Renal cortical epithelial cell (primary cell): ENCODE measurements at regions not wholly inside any gene's neighbourhood (a gene's known extent, or its start where the extent isn't known, plus 50 kb on each side); places are given as distances from the start of the nearest gene placed in this dataset.
"Not testable (repeated sequence)": the region's sequence is repeated elsewhere in the genome, so short reads cannot be mapped to it uniquely, and the experiment has no call there.

Source experiments
- DNase-seq: peaks from one replicate; pipeline ENCODE4 v3.0.0-alpha.2; 2011; ENCODE audit warnings: low read depth

DNA sequence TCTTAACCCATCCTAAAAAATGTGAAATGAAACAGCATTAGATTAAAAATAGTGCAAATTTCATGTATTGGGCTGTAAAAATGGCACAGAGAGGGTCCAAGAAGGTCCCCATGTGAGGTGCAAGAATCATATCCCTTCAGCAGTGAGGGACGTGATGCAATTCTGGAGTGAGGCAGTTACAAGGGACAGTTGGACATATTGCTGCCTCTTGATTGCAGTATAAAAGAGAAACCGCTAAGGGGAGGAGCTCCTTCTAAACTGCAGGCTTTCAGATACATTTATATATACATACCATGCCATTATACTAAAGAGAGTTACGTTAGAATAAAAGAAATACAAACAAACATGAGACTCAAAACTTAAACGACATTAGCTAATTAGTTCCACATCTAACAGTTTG is 304.2 kb upstream of the CTNNB1 start:
- DNase-seq, result no peak

DNA sequence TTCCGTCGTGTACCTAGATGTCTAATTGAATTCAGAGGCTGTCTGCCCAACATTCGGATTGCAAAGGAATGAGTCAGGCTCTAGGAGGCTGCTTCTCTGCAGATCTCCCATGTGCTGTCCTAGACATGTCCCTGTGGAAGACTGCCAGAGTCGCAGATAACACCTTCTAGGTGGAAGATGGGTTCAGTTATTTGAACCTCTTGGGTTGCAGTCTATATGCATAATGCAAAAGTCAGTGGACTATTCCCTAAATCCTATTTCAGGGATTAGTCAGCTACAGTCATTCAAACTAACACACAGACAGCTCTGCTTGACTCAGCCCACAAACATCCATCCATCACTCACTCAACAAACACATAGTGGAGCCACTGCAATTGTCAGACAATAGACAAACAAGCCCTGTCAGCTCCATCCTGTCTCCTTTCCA is 300.0 kb upstream of the CTNNB1 start:
- peak; percentile 57 for DNase-seq

DNA sequence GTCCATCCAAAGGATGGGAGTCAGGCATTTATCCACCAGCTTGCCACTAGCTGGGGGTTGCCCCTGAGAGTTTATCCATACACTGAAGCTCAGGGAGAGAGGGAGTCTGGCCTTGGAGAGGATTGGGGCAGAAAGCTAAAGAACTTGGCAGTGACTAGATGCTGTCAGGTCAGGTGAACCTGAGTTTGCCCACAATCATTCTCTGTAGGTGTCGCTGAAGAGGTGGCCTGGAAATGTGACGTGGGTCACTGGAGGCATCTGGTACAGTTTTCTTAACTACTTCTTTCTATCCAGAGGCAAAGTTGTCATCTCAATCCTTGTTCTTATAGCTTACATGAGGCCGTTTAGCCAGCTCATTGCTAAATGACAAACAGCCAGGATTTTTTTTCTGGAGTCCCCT is 298.0 kb upstream of the CTNNB1 start:
- DNase-seq, result no peak

DNA sequence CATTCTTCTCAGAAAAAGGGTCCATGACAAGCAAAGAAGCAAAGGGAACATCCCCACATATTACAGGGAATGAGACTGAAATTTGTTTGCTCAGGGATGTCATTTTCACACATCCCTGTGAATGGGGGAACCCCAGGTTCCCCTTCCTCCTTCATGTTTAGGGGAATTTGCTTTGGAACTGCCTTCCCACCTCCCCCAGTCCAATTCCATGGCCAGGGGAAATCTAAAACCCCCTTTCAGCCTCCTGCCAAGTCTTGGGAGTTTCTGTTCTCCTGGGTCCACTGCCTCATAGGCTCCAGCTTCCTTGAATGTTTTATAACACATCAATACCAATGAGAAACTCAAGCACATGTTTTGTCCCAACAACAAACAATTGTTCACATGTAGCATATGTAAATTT is 297.5 kb upstream of the CTNNB1 start:
- no peak for DNase-seq

DNA sequence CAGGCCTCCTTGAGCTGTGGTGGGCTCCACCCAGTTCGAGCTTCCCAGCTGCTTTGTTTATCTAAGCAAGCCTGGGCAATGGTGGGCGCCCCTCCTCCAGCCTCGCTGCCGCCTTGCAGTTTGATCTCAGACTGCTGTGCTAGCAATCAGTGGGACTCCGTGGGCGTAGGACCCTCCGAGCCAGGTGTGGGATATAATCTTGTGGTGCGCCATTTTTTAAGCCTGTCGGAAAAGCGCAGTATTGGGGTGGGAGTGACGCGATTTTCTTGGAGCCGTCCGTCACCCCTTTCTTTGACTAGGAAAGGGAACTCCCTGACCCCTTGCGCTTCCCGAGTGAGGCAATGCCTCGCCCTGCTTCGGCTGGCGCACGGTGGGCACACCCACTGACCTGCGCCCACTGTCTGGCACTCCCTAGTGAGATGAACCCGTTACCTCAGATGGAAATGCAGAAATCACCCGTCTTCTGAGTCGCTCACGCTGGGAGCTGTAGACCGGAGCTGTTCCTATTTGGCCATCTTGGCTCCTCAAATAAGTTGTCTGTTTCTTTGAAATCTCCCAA is 291.3 kb upstream of the CTNNB1 start:
- not testable (repeated sequence) for DNase-seq

DNA sequence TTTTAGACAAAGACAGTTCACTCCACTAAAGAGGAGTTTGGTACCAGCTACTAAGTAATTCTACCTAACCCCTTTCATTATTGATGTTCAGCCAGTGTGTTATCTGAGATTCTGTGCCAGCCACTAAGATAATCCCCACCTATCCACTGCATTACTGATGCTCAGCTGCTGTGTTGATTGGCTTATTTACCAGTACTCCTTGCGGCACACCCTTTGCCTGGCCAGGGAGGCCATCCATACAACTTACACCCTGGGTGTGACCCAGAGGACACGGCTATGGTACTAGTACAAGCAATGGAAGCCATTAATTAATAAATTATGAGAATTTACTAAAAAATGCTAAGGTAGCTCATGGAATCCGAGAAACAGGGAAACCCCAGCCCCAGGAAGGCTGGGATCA is 290.7 kb upstream of the CTNNB1 start:
- DNase-seq, result no peak

DNA sequence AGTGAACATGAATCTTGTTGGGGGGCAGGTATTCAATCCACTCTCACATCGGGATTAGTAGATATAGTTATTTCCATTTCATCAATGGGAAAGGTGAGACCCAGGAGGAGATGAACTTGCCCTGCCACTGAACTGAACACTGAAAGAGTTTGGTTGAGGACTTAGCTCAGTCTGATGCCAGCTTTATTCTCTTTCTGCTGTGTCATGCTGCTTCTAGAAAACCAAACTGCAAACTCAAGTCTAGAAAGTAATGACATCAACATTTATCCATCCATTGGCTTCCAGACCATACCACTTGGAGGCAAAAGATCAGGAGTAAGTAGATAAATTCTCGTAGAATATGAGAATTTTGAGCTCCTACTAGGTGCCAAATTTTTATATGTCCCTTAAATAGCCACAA is 288.0 kb upstream of the CTNNB1 start:
- DNase-seq, result peak; percentile 35

DNA sequence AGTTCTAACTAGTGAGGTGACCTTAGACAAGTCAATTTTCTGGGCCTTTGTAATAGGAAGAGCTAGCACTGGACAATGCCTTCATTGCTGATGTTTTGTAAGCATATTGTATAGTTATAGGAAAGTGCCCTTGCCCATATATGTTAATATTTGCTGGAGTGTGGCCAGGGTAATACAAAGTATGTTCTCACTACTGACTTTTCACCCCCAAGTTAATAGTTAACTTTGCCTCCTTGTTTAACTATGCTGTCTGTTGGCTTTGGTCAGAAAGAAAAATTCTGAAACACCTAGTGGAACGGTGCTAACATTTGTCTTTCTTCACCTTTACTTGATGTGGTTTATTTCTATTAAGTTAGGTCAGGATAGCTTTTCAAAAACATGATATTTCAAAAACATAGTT is 287.4 kb upstream of the CTNNB1 start:
- DNase-seq, result peak; percentile 71

DNA sequence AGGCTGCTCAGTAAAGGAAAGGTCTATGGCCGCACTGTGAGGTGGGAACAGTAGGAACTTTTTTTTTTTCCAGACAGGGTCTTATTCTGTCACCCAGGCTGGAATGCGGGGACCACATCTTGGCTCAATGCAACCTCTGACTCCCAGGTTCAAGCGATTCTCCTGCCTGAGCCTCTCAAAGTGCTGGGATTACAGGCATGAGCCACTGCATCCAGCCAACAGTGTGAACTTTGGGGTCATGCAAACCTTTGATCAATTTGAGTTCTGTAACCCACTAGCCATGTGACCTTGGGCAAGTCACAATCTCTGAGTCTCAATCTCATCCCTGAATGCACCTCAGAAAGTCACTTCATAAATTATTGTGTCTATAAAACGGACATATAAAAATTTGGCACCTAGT is 286.8 kb upstream of the CTNNB1 start:
- no peak for DNase-seq

DNA sequence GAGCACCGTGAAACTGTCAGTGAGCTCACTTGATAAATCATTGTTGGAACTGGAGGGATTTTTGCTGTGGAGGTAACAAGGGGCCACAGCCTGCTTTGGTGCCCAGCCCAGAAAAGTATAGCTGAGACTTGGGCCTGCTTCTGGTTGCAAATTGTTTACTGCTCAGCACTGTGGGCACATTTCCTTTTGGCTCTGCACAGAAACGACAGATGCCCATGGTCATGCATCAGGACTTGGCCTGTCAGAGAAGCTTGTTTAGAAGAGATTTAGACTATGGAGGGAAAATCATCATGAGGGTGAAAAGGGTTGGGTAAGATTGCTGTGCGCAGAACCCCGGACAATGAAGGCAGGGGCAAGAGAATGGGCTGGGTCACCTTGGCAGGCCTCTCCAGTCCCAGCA is 286.1 kb upstream of the CTNNB1 start:
- no peak for DNase-seq

DNA sequence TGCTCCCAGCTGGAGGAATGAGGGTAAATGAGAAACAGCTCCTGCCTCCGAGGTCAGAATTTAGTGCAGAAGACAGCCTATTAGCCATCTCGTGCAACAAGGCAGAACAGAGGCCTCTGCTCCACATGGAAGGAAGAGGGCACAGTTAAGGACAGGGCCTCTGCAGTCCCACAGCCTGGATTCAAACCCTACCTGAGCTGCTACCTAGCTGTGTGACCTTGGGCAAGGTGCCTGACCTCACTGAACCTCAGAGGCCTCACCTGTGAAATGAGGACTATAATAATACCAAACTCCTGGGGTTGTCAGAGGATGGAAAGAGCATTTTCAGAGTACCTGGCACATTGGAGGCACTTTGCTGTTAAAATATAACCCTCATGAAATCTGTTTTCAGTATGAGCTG is 285.7 kb upstream of the CTNNB1 start:
- no peak for DNase-seq

DNA sequence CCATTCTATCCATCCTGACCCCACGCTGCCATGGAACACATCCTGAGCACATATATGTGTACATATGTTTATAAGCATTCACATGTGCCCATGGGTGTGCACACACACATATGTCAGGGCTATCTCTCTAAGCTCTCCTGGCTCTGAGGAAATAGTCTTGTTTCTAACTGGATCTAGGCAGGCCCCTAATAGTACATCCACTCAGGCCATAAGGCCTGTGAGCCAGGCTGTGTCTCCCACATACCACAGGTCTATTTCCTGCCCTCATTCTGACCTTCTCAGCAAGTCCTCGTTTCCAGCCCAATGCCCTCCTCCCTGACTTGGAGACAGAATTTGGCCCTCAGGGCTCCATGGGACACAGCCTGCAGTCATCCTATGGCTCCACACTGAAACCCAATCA is 284.8 kb upstream of the CTNNB1 start:
- no peak for DNase-seq

DNA sequence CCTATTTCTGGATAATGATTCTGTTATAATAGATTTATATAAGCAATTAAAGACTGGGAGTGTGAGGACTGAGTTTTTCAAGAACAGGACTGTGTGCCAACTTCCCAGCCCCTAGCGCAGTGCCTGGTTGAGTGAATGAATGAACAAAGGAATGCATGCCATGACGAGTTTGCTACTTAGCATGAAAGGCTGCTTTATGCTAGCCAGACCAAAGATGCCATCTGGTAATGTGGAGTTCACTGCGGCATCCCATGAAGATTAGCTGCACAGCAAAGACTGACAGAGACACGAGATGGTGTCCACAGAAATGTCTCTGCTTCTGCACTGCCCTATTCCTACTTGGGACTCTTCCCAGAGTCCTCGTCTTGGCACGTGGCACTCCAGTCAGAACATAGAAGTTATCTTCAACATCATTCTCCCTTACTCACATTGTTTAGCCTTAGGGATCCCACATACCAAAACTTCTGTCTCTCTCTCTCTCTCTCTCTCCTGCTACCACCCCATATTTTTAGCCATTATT is 283.9 kb upstream of the CTNNB1 start:
- DNase-seq, result no peak

DNA sequence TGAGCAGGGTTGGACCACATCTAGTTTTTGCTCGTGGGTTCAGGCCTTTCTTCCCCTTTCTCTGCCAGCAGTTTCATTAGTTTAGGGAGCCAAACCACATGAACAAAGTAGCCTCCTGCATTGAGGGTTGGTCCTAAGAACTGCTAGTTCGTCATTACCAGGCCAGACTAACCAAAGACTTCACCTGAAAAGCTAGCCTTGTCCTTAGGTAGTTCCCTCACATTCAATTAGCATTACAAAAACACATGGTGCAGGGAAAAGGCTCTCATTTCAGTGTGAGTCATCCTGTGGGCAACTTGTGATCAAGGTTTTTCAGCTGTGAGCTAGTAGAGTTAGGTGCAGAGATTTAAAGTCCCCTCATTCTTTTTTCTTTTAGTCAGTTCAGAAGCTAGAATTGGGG is 279.3 kb upstream of the CTNNB1 start:
- DNase-seq, result peak; percentile 96

DNA sequence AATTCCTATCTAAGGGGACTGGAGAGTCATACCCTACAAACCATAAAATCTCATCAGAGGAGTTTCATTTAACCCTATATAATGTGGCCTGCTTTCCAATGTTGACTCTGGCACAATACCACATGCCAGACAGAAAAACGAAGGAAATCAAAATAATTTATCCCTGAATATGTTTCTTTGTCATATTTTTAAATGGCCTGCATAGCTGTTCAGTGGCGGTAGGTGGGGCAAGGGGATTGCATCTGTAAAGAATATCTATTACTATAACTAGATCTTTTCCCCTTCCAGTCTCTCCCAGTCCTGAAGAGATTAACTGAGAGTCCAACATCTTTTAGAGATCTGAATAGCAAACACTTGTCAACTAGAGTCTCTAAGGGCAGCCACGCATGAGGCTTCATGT is 278.1 kb upstream of the CTNNB1 start:
- DNase-seq, result no peak

DNA sequence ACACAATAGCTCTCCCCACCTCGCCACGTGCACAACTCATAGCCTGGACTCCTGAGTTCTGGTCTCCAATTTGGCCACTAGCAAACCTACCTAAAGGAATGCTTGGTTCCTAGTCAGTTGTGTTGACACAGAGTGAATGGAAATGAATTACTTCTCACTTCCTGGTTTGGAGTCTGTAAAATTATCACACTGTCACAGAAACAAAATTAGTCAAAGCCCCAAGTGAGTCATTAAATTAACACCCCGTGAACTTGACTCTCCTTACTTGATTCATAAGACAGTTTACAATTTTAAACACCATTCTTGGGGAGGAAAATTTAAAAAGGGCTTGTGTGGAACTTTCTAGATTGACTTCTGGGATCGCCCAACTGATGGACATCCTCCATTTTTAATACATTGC is 276.2 kb upstream of the CTNNB1 start:
- peak; percentile 89 for DNase-seq

DNA sequence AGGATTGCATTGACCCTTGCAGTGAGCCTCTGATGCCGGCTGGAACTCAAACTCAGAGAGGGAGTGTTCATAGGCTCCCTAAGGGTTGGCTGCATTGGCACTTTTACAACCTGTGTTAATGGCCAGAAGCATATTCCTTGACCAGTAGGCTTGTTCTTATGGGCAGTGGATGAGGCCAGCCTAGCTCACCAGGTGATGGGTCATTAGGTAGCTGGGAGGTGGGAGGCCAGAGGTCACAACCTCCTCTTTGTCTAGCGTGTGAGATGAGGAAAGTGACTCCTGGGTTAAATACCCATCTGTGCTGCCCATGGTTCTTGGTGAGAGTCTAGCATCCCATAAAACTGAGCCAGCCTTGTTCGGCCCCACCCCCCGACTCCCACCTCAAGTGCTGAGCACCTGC is 275.7 kb upstream of the CTNNB1 start:
- peak; percentile 53 for DNase-seq

DNA sequence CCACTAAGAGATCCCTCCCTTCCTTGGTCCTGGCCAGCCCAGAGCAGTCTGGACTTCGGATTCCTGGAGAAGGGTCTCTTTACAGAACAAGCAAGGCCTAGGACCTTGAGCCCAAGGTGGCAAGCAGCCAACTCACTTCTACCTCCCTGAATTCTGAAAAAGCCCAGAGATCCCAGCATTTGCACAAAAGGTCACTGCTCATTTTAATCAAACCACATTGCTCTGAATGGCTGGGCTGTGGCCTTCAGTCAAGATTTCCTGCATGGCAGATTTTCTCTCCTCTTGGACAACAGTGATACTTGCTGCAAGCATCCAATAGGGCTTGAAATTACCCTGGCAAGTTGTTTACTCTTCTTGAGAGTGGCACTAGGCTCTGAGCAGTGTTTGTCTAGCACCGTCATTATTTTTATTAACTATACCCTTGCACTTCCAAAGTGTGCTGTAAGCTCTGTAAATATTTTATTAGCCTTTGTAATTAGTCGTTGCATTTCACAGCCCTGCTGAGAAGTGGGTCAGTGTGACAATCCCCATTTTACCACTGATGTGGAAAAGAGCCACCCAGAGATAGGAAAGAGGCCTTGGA is 274.7 kb upstream of the CTNNB1 start:
- DNase-seq, result peak; percentile 84

DNA sequence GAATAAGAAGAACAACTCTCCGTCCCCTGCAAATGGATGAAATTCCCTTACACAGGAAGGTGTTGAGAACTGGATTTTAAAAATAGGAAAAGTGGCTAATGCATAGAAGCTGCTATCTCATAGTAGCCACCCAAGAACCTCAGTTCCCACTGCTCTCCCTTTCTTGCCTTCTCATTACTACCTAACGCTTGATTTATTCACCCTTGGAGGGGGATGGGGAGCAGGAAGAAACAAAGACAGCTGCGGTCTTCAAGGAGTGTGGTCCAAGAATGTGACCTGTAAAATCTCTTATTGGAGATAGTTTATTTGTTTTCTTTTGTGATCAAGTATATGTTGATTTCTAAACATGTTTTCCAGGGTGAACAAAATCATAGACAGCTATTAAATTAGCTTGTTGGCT is 274.1 kb upstream of the CTNNB1 start:
- DNase-seq, result no peak

DNA sequence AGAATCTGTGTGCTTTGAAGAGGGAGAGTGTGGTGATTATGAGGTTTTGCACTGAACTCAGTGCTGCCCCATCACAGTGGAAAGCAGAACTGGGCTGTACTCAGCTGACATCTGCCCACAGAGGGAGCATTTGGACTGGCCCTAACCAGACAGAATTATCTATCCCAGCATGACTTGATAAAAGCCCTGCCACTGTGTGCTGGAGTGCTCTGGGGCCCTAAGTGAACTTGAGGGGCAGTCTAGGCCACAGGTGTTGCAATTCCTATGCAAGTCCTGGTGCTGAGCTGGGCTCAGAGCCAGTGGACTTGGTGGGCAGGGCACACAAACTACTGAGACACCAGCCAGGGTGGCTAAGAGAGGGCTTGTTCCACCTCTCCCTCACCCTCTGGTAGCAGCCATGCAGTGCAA is 269.2 kb upstream of the CTNNB1 start:
- peak; percentile 68 for DNase-seq

DNA sequence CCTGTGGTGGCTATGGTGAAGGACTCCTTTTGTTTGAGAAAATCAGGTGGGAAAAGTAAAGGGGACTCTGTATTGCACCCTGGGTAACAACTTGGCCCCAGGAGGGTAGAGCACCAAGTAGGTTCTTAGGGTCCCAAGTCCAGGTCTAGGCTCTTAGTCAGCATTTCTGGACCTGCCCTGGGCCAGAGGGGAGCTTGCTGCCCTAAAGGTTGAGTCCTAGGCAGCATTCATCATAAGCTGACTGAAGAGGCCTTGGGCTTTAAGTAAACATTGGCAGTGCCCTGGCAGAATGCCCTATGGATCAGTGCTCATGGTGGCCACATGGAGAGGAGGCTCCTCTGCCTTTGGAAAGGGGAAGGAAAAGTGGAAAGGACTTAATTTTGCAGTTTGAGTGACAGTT is 268.5 kb upstream of the CTNNB1 start:
- no peak for DNase-seq

DNA sequence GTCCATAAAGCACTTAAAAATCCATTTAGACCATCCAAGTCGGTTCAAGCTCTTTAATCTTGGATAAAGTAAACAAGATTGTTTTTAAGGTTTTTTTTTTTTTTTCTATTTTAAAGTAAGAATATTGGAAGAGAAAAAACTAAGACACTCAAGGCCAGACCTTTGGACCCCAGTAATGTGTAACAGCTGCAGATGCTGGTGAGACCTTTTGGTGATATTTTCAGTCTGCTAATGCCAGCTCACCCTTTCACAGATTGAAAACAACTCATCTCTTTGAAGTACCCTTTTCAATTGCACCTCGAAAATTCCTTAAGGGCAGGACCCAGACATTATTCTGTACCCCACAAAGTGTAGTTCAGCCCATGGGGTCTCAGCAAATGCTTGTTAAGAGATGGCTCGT is 260.7 kb upstream of the CTNNB1 start:
- DNase-seq, result no peak

DNA sequence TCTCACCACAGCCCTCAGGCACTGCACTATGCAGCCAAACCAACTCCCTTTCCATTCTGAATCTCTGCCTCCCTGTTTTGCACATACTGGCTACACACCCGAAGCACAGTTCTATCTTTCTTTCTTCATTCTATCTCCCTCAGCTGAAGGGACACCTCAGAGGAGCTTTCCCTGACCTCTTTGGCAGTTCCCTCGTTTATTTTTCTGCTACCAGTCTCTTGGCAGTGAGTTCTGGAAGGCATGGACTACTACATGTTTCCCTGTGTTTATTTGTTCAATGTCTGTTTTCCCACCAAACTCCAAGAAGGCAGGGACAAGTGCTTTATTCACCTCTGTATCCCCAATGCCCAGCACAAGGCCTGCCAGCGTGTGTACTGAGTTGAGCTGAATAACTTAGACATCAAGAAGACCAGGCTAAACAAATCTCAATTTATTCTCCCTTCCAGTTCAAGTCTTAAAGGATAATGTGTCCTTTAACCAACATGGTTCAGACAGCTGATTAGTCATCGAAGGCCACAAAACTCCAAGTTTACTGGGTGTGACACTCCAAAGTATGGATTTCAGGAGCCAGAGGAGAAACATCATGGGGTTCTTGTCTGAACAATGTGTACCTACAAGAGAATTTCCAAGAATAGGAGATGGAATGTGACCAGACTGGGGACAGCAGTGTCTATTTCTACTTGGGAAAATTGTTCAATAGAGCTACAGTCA is 260.1 kb upstream of the CTNNB1 start:
- peak; percentile 77 for DNase-seq

DNA sequence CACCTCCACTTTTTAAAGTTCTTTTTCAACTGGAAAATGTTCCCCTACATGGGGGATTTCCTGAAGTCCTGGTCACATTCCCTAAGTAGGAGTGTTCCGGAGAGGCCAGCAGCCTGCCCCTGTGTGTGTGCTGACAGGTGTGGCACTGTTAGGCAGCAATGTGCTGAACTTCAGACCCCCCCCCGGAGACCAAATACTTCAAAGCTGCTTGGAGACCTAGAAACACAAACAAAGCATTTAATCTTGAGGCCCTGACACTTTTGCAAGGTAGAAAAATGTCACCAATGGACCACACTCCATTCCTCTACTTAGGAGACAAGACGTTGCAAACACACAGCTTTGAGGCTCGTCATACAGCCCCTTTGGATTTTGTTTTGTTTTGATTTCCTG is 259.6 kb upstream of the CTNNB1 start:
- DNase-seq, result no peak
